ENCODE measurements at regions not wholly inside any gene's neighbourhood (a gene's known extent, or its start where the extent isn't known, plus 50 kb on each side); places are given as distances from the start of the nearest gene placed in this dataset.

DNA sequence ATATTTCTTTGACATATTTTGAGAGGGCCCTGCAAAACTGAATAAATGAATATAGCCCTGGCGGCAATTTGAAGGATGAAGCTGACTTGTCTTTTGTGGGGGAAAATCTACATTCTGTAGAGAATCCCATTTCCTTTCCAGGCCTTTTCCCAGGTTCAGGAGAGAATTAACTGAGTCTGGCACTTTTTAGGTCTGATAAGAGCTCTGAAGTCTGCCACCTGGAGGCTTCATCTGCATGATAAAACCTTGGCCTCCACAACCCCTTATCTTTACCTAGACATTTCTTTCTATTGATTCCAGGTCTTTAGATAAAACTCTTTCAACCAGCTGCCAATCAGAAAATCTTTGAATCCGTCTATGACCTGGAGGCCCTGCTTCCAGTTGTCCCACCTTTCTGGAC, 299.4 kb downstream of the ETNK1 start:
- Mint-ChIP-seq H3K27me3 (no peaks in the 10 kb centered on the region), H3K4me1 (ENCODE audit: low read depth) (no peaks in the 10 kb centered on the region), H3K4me3 (no peak overlapping the region), H3K36me3 (ENCODE audit: low read depth) (no peaks in the 10 kb centered on the region), H3K27ac (no peak overlapping the region), H3K9me3 (no peaks in the 10 kb centered on the region)
- intact Hi-C loops (cut with micrococcal nuclease) = no loop called here
- TF ChIP-seq, protein P1, sequence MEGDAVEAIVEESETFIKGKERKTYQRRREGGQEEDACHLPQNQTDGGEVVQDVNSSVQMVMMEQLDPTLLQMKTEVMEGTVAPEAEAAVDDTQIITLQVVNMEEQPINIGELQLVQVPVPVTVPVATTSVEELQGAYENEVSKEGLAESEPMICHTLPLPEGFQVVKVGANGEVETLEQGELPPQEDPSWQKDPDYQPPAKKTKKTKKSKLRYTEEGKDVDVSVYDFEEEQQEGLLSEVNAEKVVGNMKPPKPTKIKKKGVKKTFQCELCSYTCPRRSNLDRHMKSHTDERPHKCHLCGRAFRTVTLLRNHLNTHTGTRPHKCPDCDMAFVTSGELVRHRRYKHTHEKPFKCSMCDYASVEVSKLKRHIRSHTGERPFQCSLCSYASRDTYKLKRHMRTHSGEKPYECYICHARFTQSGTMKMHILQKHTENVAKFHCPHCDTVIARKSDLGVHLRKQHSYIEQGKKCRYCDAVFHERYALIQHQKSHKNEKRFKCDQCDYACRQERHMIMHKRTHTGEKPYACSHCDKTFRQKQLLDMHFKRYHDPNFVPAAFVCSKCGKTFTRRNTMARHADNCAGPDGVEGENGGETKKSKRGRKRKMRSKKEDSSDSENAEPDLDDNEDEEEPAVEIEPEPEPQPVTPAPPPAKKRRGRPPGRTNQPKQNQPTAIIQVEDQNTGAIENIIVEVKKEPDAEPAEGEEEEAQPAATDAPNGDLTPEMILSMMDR (IDR thresholded peaks at IDR 0.05) = no peak
- no peak for ATAC-seq
- ChIA-PET POLR2A (no interaction called here), CTCF (no interaction called here)
- no peak for DNase-seq

DNA sequence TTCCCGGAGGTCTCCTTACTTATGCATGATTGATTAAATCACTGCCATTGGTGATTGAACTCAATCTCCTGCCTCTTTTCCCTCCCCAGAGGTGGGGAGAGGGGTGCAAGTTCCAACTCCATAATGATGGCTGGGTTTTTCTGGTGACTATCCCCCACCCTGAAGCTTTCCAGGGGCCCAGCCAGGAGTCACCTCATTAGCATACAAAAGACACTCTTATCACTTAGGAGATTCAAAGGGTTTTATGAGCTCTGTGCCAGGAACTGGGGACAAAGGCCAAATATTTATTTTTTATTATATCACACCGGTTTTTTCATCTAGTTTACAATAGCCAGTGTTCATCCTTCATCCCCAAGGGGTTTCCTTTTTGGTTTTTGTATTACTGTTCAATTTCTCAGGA, 300.7 kb downstream of the ETNK1 start:
- ATAC-seq (no peak), DNase-seq (no peak)
- ChIA-PET CTCF (no interaction called here), POLR2A (no interaction called here)
- intact Hi-C loops (cut with micrococcal nuclease) = no loop called here
- Mint-ChIP-seq H3K36me3 (ENCODE audit: low read depth) (no peaks in the 10 kb centered on the region), H3K4me1 (ENCODE audit: low read depth) (no peaks in the 10 kb centered on the region), H3K9me3 (no peaks in the 10 kb centered on the region), H3K27me3 (no peaks in the 10 kb centered on the region), H3K27ac (no peak overlapping the region), H3K4me3 (no peak overlapping the region)
- TF ChIP-seq, protein P1 (IDR thresholded peaks at IDR 0.05) = no peak

DNA sequence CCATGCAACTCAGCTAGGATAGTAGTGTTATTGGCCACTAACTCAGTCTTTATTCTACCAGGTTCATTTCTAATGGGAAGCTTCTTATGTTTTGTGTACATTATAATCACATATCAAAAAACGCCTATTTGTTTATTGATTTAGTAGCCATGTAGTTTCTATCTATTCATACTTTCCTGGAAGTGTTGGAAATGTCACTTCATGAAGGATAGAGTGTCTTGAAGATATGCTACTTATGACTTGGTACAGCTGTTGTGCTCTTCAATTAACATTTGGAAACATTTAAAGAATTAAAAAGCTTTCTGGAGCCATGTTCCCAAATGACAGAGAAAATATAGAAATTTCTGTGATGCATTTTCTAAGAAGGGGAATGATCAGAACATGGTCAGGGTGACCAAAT, 307.5 kb downstream of the ETNK1 start:
- Mint-ChIP-seq H3K4me3 (no peak overlapping the region), H3K36me3 (ENCODE audit: low read depth) (no peaks in the 10 kb centered on the region), H3K27me3 (no peaks in the 10 kb centered on the region), H3K27ac (no peak overlapping the region), H3K4me1 (ENCODE audit: low read depth) (no peaks in the 10 kb centered on the region), H3K9me3 (no peaks in the 10 kb centered on the region)
- POLR2A ChIA-PET = no interaction called here
- CTCF ChIA-PET = no interaction called here
- DNase-seq = no peak
- no peak for ATAC-seq
- intact Hi-C loops (cut with micrococcal nuclease) = no loop called here
- TF ChIP-seq, protein P1 (IDR thresholded peaks at IDR 0.05) = no peak

DNA sequence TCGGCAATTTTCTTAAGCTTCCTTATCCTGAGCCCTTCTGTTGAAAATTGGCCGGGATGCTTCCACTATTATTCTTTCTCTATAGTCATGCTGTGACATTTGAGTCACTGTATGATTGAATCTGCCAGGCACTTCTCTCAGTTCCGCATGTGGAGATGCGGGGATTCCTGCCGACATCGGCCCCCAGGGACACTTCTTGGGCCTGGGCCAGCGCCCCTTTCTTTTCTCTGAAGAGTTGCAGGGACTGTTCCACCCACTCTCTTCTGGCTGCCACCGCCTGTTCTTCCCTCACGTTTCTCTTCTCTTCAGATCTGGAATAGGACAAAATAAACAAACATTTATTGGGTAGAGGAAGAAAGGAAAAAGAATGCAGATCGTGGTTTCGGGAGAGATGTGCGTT, 310.1 kb downstream of the ETNK1 start:
- Mint-ChIP-seq H3K4me3 (no peak overlapping the region), H3K4me1 (ENCODE audit: low read depth) (no peaks in the 10 kb centered on the region), H3K36me3 (ENCODE audit: low read depth) (no peaks in the 10 kb centered on the region), H3K9me3 (peaks cover under 1% of the 10 kb centered on the region), H3K27me3 (no peaks in the 10 kb centered on the region), H3K27ac (no peak overlapping the region)
- intact Hi-C loops (cut with micrococcal nuclease) = no loop called here
- TF ChIP-seq, protein P1 (IDR thresholded peaks at IDR 0.05) = no peak
- DNase-seq (no peak), ATAC-seq (no peak)
- ChIA-PET CTCF (no interaction called here), POLR2A (interaction anchor here (0.6 kb wide), 1 partner anchor 1056 kb away, joined by 3 read pairs; no protein-coding TSS in a partner anchor)

DNA sequence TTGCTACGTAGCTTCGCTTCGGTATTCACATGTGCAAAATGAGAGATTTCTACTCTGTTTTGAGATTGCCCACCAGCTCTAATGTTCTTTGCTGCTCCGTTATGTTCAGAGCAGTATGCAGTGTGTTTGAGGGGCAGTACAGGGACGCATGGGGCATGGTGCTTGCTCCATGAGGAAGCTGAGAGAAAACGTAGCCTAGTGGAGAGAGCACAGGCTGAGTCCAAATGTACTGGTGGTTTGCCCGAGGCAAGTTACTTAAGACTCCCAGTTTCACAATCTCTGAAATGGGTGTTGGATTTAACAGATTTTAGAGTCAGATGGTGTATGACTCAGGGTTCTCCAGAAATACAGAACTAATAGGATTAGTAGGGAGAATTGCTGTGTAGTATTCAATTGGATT, 310.5 kb downstream of the ETNK1 start:
- intact Hi-C loops (cut with micrococcal nuclease) = no loop called here
- H3K4me1 Mint-ChIP-seq (ENCODE audit: low read depth) = no peaks in the 10 kb centered on the region
- no peak overlapping the region for H3K4me3 Mint-ChIP-seq
- H3K9me3 Mint-ChIP-seq = peaks cover 2% of the 10 kb centered on the region
- no peaks in the 10 kb centered on the region for H3K27me3 Mint-ChIP-seq
- ChIA-PET CTCF (no interaction called here), POLR2A (no interaction called here)
- TF ChIP-seq, protein P1 (IDR thresholded peaks at IDR 0.05) = no peak
- no peak for ATAC-seq
- DNase-seq = no peak
- no peaks in the 10 kb centered on the region for H3K36me3 Mint-ChIP-seq (ENCODE audit: low read depth)
- H3K27ac Mint-ChIP-seq = no peak overlapping the region
